ENCODE measurements at regions not wholly inside any gene's neighbourhood (a gene's known extent, or its start where the extent isn't known, plus 50 kb on each side); places are given as distances from the start of the nearest gene placed in this dataset.

DNA sequence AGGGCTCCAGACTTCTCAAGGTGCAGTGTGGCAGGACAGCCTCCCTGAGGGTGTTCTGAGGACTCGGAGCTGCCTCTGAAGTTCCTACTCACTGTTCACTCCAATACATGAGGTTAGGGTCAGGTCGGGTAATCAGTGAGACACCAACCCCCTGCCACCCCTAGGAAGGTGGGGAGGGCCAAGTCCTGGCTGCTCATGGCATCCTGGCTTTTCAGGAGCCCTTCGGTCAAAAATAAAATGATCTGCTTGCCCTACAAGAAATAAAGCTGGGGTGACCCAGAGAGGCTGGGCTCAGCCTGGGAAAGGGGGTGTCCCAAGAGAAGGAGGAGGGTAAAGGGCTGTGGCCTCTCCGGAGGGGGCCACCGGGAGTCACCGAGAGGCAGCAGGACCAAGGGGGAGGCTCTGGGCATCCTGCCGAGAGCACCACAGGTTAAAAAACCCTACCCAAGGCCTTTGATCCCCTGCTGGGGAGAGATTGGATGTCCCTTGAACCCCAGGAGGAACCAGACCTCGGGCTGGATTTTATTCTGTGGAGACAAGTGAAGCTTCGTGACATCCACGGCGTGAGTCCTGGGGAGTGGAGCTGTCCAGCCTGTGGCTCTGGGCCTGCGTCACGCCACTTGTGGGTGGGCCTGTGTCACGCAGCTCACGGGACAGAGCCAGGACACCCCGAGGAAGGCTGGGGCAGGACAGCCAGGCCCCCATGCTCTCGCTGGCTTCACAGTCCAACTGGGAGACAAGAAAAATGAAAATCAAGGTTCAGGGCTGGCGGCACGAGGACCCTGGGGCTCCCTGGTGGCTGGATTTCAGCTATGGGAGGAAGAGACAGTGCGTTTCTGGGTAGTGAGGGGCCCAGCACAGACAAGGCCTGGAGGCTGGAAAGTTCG, 102.2 kb upstream of the FGF3 start:
- no peak overlapping the region for H3K4me3 ChIP-seq (replicated peaks in 1 of 2; ENCODE audit: low read depth in 1 of 2, low read length in 2 of 2)
- intact Hi-C loops (cut with micrococcal nuclease) = no loop called here
- no peak overlapping the region for H3K9ac ChIP-seq (ENCODE audit: low read length)
- CTCF ChIA-PET = interaction anchor here (1.0 to 3.0 kb wide), 4 partner anchors 28 to 275 kb away, joined by 3 to 24 read pairs (median 6); no protein-coding TSS in a partner anchor
- H3K4me1 ChIP-seq (ENCODE audit: control insufficient read depth in 1 of 2, insufficient read depth in 2 of 2, low read length in 2 of 2) = peaks cover 0 to 17% of the 10 kb centered on the region in 2 experiments; a peak in 2 of 4 replicates
- H3K27ac ChIP-seq (ENCODE audit: low read depth, low read length) = no peak overlapping the region
- H3K9me3 ChIP-seq (ENCODE audit: control insufficient read depth in 1 of 2, insufficient read depth in 1 of 2, low read depth in 1 of 2, low read length in 2 of 2) = no peaks in the 10 kb centered on the region
- no peaks in the 10 kb centered on the region for H3K27me3 ChIP-seq (ENCODE audit: insufficient read depth, low read length)
- DNase-seq (ENCODE audit: low read depth, low spot score) (no peak), ATAC-seq (no peak)
- RAD21 ChIA-PET (ENCODE audit: low non-redundant PET in 1 of 2, low total read pairs in 2 of 2, uncharacterized antibody in 2 of 2, unreplicated experiment in 2 of 2) = interaction anchor here in 1 of 2 experiments (1.0 to 1.2 kb wide), 2 partner anchors 158 to 271 kb away, joined by 3 read pairs; no protein-coding TSS in a partner anchor
- H3K9me2 ChIP-seq (ENCODE audit: insufficient read depth) = no peaks in the 10 kb centered on the region
- H2AFZ ChIP-seq (ENCODE audit: low read depth, low read length, poor library complexity, severe bottlenecking) = no peak overlapping the region
- no peaks in the 10 kb centered on the region for H3K36me3 ChIP-seq (ENCODE audit: control insufficient read depth in 1 of 2, insufficient read depth in 2 of 2, low read length in 2 of 2)
- no peak overlapping the region for H3K4me2 ChIP-seq (ENCODE audit: low read length)
- TF ChIP-seq YY1 (IDR thresholded peaks at IDR 0.05; ENCODE audit: extremely low read depth, insufficient replicate concordance, low read depth, low read length) (no peak), JUND (IDR thresholded peaks at IDR 0.05) (no peak), POLR2AphosphoS5 (IDR thresholded peaks at IDR 0.05; ENCODE audit: low read depth, low read length) (no peak), EZH2phosphoT487 (IDR thresholded peaks at IDR 0.05; ENCODE audit: borderline replicate concordance) (no peak), RAD21 (IDR thresholded peaks at IDR 0.05; ENCODE audit: low read depth) (no peak), ZNF274 (IDR thresholded peaks at IDR 0.05; ENCODE audit: low read depth, low read length) (no peak), EZH2 (IDR thresholded peaks at IDR 0.05) (no peak), TCF7L2 (IDR thresholded peaks at IDR 0.05; ENCODE audit: borderline replicate concordance, extremely low read depth, insufficient read depth, insufficient read length) (no peak), EGR1 (IDR thresholded peaks at IDR 0.05; ENCODE audit: low read depth) (no peak), CBX3 (IDR thresholded peaks at IDR 0.05; ENCODE audit: low read depth) (no peak), FOSL1 (IDR thresholded peaks at IDR 0.05; ENCODE audit: low read depth) (no peak), ZFX (IDR thresholded peaks at IDR 0.05) (no peak)
- TF ChIP-seq, protein P1, sequence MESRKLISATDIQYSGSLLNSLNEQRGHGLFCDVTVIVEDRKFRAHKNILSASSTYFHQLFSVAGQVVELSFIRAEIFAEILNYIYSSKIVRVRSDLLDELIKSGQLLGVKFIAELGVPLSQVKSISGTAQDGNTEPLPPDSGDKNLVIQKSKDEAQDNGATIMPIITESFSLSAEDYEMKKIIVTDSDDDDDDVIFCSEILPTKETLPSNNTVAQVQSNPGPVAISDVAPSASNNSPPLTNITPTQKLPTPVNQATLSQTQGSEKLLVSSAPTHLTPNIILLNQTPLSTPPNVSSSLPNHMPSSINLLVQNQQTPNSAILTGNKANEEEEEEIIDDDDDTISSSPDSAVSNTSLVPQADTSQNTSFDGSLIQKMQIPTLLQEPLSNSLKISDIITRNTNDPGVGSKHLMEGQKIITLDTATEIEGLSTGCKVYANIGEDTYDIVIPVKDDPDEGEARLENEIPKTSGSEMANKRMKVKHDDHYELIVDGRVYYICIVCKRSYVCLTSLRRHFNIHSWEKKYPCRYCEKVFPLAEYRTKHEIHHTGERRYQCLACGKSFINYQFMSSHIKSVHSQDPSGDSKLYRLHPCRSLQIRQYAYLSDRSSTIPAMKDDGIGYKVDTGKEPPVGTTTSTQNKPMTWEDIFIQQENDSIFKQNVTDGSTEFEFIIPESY (IDR thresholded peaks at IDR 0.05; ENCODE audit: extremely low read depth, insufficient replicate concordance, low read length) = no peak
- TF ChIP-seq, protein P2, sequence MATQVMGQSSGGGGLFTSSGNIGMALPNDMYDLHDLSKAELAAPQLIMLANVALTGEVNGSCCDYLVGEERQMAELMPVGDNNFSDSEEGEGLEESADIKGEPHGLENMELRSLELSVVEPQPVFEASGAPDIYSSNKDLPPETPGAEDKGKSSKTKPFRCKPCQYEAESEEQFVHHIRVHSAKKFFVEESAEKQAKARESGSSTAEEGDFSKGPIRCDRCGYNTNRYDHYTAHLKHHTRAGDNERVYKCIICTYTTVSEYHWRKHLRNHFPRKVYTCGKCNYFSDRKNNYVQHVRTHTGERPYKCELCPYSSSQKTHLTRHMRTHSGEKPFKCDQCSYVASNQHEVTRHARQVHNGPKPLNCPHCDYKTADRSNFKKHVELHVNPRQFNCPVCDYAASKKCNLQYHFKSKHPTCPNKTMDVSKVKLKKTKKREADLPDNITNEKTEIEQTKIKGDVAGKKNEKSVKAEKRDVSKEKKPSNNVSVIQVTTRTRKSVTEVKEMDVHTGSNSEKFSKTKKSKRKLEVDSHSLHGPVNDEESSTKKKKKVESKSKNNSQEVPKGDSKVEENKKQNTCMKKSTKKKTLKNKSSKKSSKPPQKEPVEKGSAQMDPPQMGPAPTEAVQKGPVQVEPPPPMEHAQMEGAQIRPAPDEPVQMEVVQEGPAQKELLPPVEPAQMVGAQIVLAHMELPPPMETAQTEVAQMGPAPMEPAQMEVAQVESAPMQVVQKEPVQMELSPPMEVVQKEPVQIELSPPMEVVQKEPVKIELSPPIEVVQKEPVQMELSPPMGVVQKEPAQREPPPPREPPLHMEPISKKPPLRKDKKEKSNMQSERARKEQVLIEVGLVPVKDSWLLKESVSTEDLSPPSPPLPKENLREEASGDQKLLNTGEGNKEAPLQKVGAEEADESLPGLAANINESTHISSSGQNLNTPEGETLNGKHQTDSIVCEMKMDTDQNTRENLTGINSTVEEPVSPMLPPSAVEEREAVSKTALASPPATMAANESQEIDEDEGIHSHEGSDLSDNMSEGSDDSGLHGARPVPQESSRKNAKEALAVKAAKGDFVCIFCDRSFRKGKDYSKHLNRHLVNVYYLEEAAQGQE (IDR thresholded peaks at IDR 0.05; ENCODE audit: low read depth) = no peak
- TF ChIP-seq, protein P3, sequence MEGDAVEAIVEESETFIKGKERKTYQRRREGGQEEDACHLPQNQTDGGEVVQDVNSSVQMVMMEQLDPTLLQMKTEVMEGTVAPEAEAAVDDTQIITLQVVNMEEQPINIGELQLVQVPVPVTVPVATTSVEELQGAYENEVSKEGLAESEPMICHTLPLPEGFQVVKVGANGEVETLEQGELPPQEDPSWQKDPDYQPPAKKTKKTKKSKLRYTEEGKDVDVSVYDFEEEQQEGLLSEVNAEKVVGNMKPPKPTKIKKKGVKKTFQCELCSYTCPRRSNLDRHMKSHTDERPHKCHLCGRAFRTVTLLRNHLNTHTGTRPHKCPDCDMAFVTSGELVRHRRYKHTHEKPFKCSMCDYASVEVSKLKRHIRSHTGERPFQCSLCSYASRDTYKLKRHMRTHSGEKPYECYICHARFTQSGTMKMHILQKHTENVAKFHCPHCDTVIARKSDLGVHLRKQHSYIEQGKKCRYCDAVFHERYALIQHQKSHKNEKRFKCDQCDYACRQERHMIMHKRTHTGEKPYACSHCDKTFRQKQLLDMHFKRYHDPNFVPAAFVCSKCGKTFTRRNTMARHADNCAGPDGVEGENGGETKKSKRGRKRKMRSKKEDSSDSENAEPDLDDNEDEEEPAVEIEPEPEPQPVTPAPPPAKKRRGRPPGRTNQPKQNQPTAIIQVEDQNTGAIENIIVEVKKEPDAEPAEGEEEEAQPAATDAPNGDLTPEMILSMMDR (IDR thresholded peaks at IDR 0.05 in 2 of 3, conservative IDR thresholded peaks at IDR 0.05 in 1 of 3; ENCODE audit: borderline replicate concordance in 1 of 3, insufficient read depth in 1 of 3, low read depth in 2 of 3, low read length in 2 of 3) = no peak
- TF ChIP-seq, protein P4, sequence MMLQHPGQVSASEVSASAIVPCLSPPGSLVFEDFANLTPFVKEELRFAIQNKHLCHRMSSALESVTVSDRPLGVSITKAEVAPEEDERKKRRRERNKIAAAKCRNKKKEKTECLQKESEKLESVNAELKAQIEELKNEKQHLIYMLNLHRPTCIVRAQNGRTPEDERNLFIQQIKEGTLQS (IDR thresholded peaks at IDR 0.05) = no peak
- H4K20me1 ChIP-seq (ENCODE audit: insufficient read depth) = no peaks in the 10 kb centered on the region
- POLR2A ChIA-PET = no interaction called here
- no peaks in the 10 kb centered on the region for H3K79me2 ChIP-seq (ENCODE audit: insufficient read depth, low read length)
- BruUV-seq (replicated peaks) = no TSS peak

Data from HCT116 (cell line).